K562 (cell line): ENCODE measurements at regions not wholly inside any gene's neighbourhood (a gene's known extent, or its start where the extent isn't known, plus 50 kb on each side); places are given as distances from the start of the nearest gene placed in this dataset.

ENCODE experiments used
- ATAC-seq: fragments of 200-7000 bp; cut with Tn5 transposase; 3 replicates; pipeline ENCODE4 v1.9.1; 2020; ENCODE audit warnings: moderate library complexity
- BruUV-seq: library from RNA; stranded (reverse); fragments of 400-500 nt; replicated peaks from 2 replicates; lab custom pipeline; 2021; lab: Mats Ljungman, UMichigan
- CTCF ChIA-PET: fragments of 300-600 bp; formaldehyde crosslinking; extraction: SDS; loops from one replicate; lab custom pipeline; 2021; ENCODE audit warnings: low intra/inter-chr PET ratio; lab: Yijun Ruan, JAX
- POLR2A ChIA-PET: fragments of 300-600, 350-650 bp; sonication (Branson Sonifier 250); formaldehyde crosslinking; extraction: SDS; loops from one replicate; lab custom pipeline; 2021; ENCODE audit warnings: antibody characterized with exemption, inconsistent platforms; lab: Yijun Ruan, JAX
- DNase-seq, 4 experiments: peaks; one replicate each; pipeline versions ENCODE4 v3.0.0 to v3.0.0-alpha.2; 2011 to 2018; ENCODE audit warnings: low spot score in 3 of 4, mixed read lengths in 3 of 4; ENCODE audit errors: extremely low read depth in 1 of 4
- FAIRE-seq: peaks from 2 replicates; lab custom pipeline; 2011; peaks lifted over from hg19 to GRCh38; lab: Jason Lieb, UNC
- H2AFZ ChIP-seq: 2 replicates; pipeline ENCODE4 v1.6.0; 2011; ENCODE audit warnings: low read depth, low read length, control low read depth, inconsistent platforms
- H3K27ac ChIP-seq: fragments of 200-600 bp; 3 replicates; pipeline ENCODE4 v1.8.0; 2011; ENCODE audit warnings: low read depth, mild to moderate bottlenecking, control low read depth, inconsistent platforms, low read length, moderate library complexity, mixed read lengths; ENCODE audit errors: extremely low read depth
- H3K27me3 ChIP-seq, 2 experiments: fragments of 300-600 bp in 1 of 2; 2 replicates in 1 of 2; 3 replicates in 1 of 2; pipeline versions ENCODE4 v1.6.0 to v1.8.0; 2011; ENCODE audit warnings: inconsistent platforms in 2 of 2, low read length in 2 of 2, mild to moderate bottlenecking in 1 of 2, mixed read lengths in 1 of 2, moderate library complexity in 1 of 2; ENCODE audit not compliant: control insufficient read depth in 2 of 2, insufficient read depth in 2 of 2
- H3K36me3 ChIP-seq: fragments of 300-600 bp; 3 replicates; pipeline ENCODE4 v1.8.0; 2011; ENCODE audit warnings: mild to moderate bottlenecking, low read length, inconsistent platforms; ENCODE audit not compliant: control insufficient read depth, insufficient read depth
- H3K4me1 ChIP-seq, 2 experiments: fragments of 200-600 bp in 1 of 2; replicated peaks in 1 of 2; 2 replicates in 1 of 2; 3 replicates in 1 of 2; pipeline versions ENCODE4 v1.5.1 to v1.8.0; 2011; ENCODE audit warnings: inconsistent platforms in 2 of 2, low read length in 2 of 2, mild to moderate bottlenecking in 1 of 2, mixed read lengths in 1 of 2, moderate library complexity in 1 of 2; ENCODE audit not compliant: control insufficient read depth in 2 of 2, insufficient read depth in 2 of 2
- H3K4me2 ChIP-seq: 2 replicates; pipeline ENCODE4 v1.6.1; 2011; ENCODE audit warnings: low read length, control low read depth, inconsistent platforms, mixed read lengths; ENCODE audit not compliant: insufficient read depth
- H3K4me3 ChIP-seq: fragments of 200-600 bp; sonication (generic), shearing (Covaris generic); 2 replicates; pipeline ENCODE4 v1.5.1; 2016; ENCODE audit warnings: control low read depth, inconsistent platforms
- H3K79me2 ChIP-seq: fragments of 200-600 bp; 3 replicates; pipeline ENCODE4 v1.8.0; 2011; ENCODE audit warnings: low read length, inconsistent platforms; ENCODE audit not compliant: control insufficient read depth, insufficient read depth
- H3K9ac ChIP-seq, 2 experiments: 2 replicates each; pipeline versions ENCODE4 v1.6.0 to v1.6.1; 2011; ENCODE audit warnings: low read depth in 2 of 2, low read length in 2 of 2, control low read depth in 1 of 2, inconsistent platforms in 1 of 2, mild to moderate bottlenecking in 1 of 2, mixed read lengths in 1 of 2; ENCODE audit not compliant: insufficient read depth in 1 of 2
- H3K9me1 ChIP-seq: one replicate; pipeline ENCODE4 v1.6.0; 2011; ENCODE audit warnings: inconsistent platforms, mild to moderate bottlenecking, low read length, moderate library complexity; ENCODE audit not compliant: control insufficient read depth, insufficient read depth
- H3K9me3 ChIP-seq: replicated peaks from 2 replicates; pipeline ENCODE4 v1.5.1; 2011; ENCODE audit warnings: low read depth, low read length, inconsistent platforms; ENCODE audit not compliant: control insufficient read depth, insufficient read depth
- H4K20me1 ChIP-seq: replicated peaks from 2 replicates; pipeline ENCODE4 v1.6.1; 2011; ENCODE audit warnings: low read length, inconsistent platforms, mixed read lengths; ENCODE audit not compliant: control insufficient read depth, insufficient read depth
- FOSL1 ChIP-seq: fragments of 200-800 bp; sonication (Bioruptor generic); conservative IDR thresholded peaks from 2 replicates; pipeline ENCODE4 v1.6.1; 2016; ENCODE audit warnings: missing genetic modification characterization, missing compliant biosample characterization
- MAFG ChIP-seq: fragments of 450-650 bp; conservative IDR thresholded peaks from 2 replicates; pipeline ENCODE4 v1.6.1; 2016; ENCODE audit warnings: missing genetic modification characterization, missing compliant biosample characterization
- WHSC1 ChIP-seq: IDR thresholded peaks from one replicate; pipeline ENCODE4 v1.6.1; 2012; ENCODE audit warnings: low read length, control low read depth, inconsistent platforms
- ZFP36 ChIP-seq: fragments of 150-350 bp; IDR thresholded peaks from 2 replicates; pipeline ENCODE4 v1.6.1; 2018; ENCODE audit warnings: low read length, low read depth; ENCODE audit not compliant: partially characterized antibody
- ZKSCAN1 ChIP-seq: fragments of 150-350 bp; IDR thresholded peaks from 2 replicates; pipeline ENCODE4 v1.6.1; 2016; ENCODE audit warnings: low read depth, low read length
- ZNF197 ChIP-seq: fragments of 200-800 bp; sonication (Bioruptor generic); IDR thresholded peaks from 2 replicates; pipeline ENCODE4 v1.6.1; 2016; ENCODE audit warnings: low read depth, missing genetic modification characterization, missing compliant biosample characterization
- WGBS: fragments of 100-300 bp; shearing (Covaris generic); methylation state at CpG from one replicate; pipeline ENCODE4 v1.1.6; 2016; ENCODE audit warnings: low coverage, mixed read lengths; ENCODE audit not compliant: insufficient coverage; ENCODE audit errors: missing lambda C conversion rate; 5-methylcytosine and 5-hydroxymethylcytosine counted together
- in situ Hi-C: fragments of 300-500 bp; cut with MboI; formaldehyde crosslinking; loops from 4 replicates; pipeline ENCODE4 v1.15.0; 2018; ENCODE audit warnings: inconsistent platforms, mixed read lengths
- intact Hi-C: fragments of 100-400 bp; cut with micrococcal nuclease; formaldehyde crosslinking; loops from 2 replicates; pipeline ENCODE4 v1.14.2; 2022
- TF ChIP-seq, protein P1 (sequence below): fragments of 450-650 bp; formaldehyde crosslinking; IDR thresholded peaks from 2 replicates; pipeline ENCODE4 v1.4.0; 2022; ENCODE audit warnings: missing genetic modification characterization
- TF ChIP-seq, protein P2 (sequence below): fragments of 450-650 bp; IDR thresholded peaks from 2 replicates; pipeline ENCODE4 v1.6.1; 2016; ENCODE audit warnings: antibody characterized with exemption
- TF ChIP-seq, protein P3 (sequence below): fragments of 250-450 bp; sonication (Bioruptor Pico); IDR thresholded peaks from 2 replicates; pipeline ENCODE4 v1.4.0; 2020; ENCODE audit warnings: mild to moderate bottlenecking, moderate library complexity

DNA sequence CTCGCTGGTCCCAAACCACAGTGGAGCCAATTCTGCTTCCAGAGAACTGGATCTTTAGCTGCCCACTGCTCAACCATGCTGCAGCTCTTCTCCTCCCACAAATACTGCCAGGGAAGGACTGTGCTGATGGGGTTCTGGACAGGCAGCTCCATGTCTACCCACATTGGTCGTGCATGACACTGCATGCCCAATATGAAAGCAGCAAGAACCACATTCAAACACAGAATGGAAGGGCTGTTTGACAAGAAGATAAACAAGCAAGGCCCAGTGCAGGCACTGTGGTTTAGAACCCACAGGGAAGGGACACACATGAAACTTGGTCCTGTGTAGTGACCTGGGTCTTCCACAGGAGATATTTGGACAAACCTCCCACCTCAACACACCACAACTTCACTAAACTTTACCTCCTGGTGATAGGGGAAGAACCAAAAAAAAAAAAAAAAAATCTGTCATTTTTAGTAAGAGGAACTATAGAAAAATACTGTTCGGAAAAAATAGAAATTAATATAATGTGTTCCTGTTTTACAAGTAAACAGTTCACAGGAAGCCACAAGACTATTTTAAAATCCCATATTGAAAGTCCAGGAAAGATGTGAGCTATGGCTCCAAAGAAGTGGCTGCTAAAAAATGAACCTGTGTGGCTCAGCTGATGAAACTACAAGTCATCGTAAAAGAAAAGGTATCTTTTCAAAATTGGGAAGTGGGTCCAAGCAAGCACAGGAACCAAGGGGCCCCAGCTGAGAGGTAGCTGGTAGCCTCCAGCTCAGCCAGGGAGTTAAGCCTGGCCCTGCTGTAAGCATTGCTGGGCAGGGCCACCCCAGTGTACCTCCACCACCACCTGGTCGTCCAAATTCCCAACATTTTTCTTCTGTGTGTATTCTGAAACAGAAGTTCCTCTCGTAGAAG, 77.7 kb upstream of the ACAN start:
- no peak for FAIRE-seq
- in situ Hi-C loops: no loop called here
- no peak overlapping the region for H2AFZ ChIP-seq
- TF ChIP-seq MAFG (tag): no peak
- no peak for TF ChIP-seq ZKSCAN1
- TF ChIP-seq, protein P1, sequence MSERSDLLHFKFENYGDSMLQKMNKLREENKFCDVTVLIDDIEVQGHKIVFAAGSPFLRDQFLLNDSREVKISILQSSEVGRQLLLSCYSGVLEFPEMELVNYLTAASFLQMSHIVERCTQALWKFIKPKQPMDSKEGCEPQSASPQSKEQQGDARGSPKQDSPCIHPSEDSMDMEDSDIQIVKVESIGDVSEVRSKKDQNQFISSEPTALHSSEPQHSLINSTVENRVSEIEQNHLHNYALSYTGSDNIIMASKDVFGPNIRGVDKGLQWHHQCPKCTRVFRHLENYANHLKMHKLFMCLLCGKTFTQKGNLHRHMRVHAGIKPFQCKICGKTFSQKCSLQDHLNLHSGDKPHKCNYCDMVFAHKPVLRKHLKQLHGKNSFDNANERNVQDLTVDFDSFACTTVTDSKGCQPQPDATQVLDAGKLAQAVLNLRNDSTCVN (CRISPR knock-in tag): no peak
- TF ChIP-seq WHSC1: no peak
- TF ChIP-seq FOSL1: no peak
- TF ChIP-seq ZNF197 (CRISPR knock-in tag): no peak
- TF ChIP-seq, protein P2, sequence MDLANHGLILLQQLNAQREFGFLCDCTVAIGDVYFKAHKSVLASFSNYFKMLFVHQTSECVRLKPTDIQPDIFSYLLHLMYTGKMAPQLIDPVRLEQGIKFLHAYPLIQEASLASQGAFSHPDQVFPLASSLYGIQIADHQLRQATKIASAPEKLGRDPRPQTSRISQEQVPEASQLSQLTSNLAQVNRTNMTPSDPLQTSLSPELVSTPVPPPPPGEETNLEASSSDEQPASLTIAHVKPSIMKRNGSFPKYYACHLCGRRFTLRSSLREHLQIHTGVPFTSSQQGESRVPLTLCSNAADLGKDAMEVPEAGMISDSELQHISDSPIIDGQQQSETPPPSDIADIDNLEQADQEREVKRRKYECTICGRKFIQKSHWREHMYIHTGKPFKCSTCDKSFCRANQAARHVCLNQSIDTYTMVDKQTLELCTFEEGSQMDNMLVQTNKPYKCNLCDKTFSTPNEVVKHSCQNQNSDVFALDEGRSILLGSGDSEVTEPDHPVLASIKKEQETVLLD: no peak
- TF ChIP-seq, protein P3, sequence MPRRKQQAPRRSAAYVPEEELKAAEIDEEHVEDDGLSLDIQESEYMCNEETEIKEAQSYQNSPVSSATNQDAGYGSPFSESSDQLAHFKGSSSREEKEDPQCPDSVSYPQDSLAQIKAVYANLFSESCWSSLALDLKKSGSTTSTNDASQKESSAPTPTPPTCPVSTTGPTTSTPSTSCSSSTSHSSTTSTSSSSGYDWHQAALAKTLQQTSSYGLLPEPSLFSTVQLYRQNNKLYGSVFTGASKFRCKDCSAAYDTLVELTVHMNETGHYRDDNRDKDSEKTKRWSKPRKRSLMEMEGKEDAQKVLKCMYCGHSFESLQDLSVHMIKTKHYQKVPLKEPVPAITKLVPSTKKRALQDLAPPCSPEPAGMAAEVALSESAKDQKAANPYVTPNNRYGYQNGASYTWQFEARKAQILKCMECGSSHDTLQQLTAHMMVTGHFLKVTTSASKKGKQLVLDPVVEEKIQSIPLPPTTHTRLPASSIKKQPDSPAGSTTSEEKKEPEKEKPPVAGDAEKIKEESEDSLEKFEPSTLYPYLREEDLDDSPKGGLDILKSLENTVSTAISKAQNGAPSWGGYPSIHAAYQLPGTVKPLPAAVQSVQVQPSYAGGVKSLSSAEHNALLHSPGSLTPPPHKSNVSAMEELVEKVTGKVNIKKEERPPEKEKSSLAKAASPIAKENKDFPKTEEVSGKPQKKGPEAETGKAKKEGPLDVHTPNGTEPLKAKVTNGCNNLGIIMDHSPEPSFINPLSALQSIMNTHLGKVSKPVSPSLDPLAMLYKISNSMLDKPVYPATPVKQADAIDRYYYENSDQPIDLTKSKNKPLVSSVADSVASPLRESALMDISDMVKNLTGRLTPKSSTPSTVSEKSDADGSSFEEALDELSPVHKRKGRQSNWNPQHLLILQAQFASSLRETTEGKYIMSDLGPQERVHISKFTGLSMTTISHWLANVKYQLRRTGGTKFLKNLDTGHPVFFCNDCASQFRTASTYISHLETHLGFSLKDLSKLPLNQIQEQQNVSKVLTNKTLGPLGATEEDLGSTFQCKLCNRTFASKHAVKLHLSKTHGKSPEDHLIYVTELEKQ (CRISPR knock-in tag): no peak
- TF ChIP-seq ZFP36: no peak
- TF ChIP-seq, all 486 proteins: peak for 0
- WGBS: 0% methylated on average over 6 of the region's 6 CpGs
- Histone ChIP-seq H3K27ac (no peak overlapping the region), H3K9me1 (no peaks in the 10 kb centered on the region), H3K4me3 (no peak overlapping the region), H3K9ac (no peak overlapping the region), H3K4me1 (no peaks in the 10 kb centered on the region), H3K27me3 (peaks cover 6 to 62% of the 10 kb centered on the region in 2 experiments), H4K20me1 (no peaks in the 10 kb centered on the region), H3K79me2 (no peaks in the 10 kb centered on the region), H3K36me3 (no peaks in the 10 kb centered on the region), H3K4me2 (no peak overlapping the region), H3K9me3 (no peaks in the 10 kb centered on the region)
- POLR2A ChIA-PET: interaction anchor here (0.7 to 1.0 kb wide), 2 partner anchors 12 to 14 kb away, joined by 3 read pairs; no protein-coding TSS in a partner anchor
- intact Hi-C loops: no loop called here
- CTCF ChIA-PET: no interaction called here
- ATAC-seq: no peak
- DNase-seq: no peak
- no TSS peak for BruUV-seq
